HG03378 (cell line): ENCODE measurements at regions not wholly inside any gene's neighbourhood (a gene's known extent, or its start where the extent isn't known, plus 50 kb on each side); places are given as distances from the start of the nearest gene placed in this dataset.
"Not testable (repeated sequence)": the region's sequence is repeated elsewhere in the genome, so short reads cannot be mapped to it uniquely, and the experiment has no call there.

Source experiments
- ATAC-seq: cut with Tn5 transposase; IDR thresholded peaks from one replicate; pipeline ENCODE4 v1.9.1; 2021; ENCODE audit warnings: mild to moderate bottlenecking, moderate library complexity; ENCODE audit not compliant: unreplicated experiment

GRCh38 chr5:58308384-58308783 is 151.5 kb downstream of the PLK2 start:
- ATAC-seq, result not testable (repeated sequence)

- no peak for ATAC-seq
These were observed 159.5 kb downstream of the PLK2 start for GRCh38 chr5:58300346-58300895.

GRCh38 chr5:58299256-58299655 is 160.6 kb downstream of the PLK2 start:
- no peak for ATAC-seq

GRCh38 chr5:58294598-58295305 is 165.1 kb downstream of the PLK2 start:
- peak; percentile 97 for ATAC-seq

GRCh38 chr5:58288275-58288674 is 171.6 kb downstream of the PLK2 start:
- not testable (repeated sequence) for ATAC-seq

GRCh38 chr5:58286741-58287140 is 173.1 kb downstream of the PLK2 start:
- ATAC-seq, result no peak

GRCh38 chr5:58285900-58286299 is 174.0 kb downstream of the PLK2 start:
- no peak for ATAC-seq

- no peak for ATAC-seq
These were observed 175.0 kb downstream of the PLK2 start for GRCh38 chr5:58284886-58285285.

- no peak for ATAC-seq
These were observed 178.7 kb downstream of the PLK2 start for GRCh38 chr5:58281189-58281588.

- no peak for ATAC-seq
These were observed 180.6 kb downstream of the PLK2 start for GRCh38 chr5:58279259-58279658.

GRCh38 chr5:58276431-58276830 is 183.5 kb downstream of the PLK2 start:
- no peak for ATAC-seq

- no peak for ATAC-seq
These were observed 184.4 kb downstream of the PLK2 start for GRCh38 chr5:58275516-58275915.

GRCh38 chr5:58274191-58274590 is 185.7 kb downstream of the PLK2 start:
- ATAC-seq, result no peak

GRCh38 chr5:58273711-58274110 is 186.2 kb downstream of the PLK2 start:
- ATAC-seq, result no peak

- ATAC-seq, result no peak
These were observed 191.6 kb downstream of the PLK2 start for GRCh38 chr5:58268268-58268667.

- ATAC-seq, result no peak
These were observed 193.5 kb downstream of the PLK2 start for GRCh38 chr5:58266402-58266801.

- no peak for ATAC-seq
These were observed 194.5 kb downstream of the PLK2 start for GRCh38 chr5:58265246-58265930.

GRCh38 chr5:58264276-58264675 is 195.6 kb downstream of the PLK2 start:
- no peak for ATAC-seq

GRCh38 chr5:58263296-58263695 is 196.6 kb downstream of the PLK2 start:
- ATAC-seq, result no peak

GRCh38 chr5:58262226-58262625 is 197.7 kb downstream of the PLK2 start:
- no peak for ATAC-seq

GRCh38 chr5:58261605-58262004 is 198.3 kb downstream of the PLK2 start:
- no peak for ATAC-seq

GRCh38 chr5:58260243-58260642 is 199.6 kb downstream of the PLK2 start:
- ATAC-seq, result no peak
